Activated CD8-positive, alpha-beta T cell treated with anti-CD3 and anti-CD28 coated beads for 36 hours (primary cell): ENCODE measurements at regions not wholly inside any gene's neighbourhood (a gene's known extent, or its start where the extent isn't known, plus 50 kb on each side); places are given as distances from the start of the nearest gene placed in this dataset.

Experiments
- ATAC-seq: fragments of 200-7000 bp; cut with Tn5 transposase; one replicate; pipeline ENCODE4 v1.10.0; 2021; ENCODE audit warnings: mild to moderate bottlenecking, moderate library complexity
- CTCF ChIA-PET: fragments of 350-600 bp; sonication (Branson Sonifier 250); formaldehyde crosslinking; loops from one replicate; lab custom pipeline; 2021; ENCODE audit warnings: antibody characterized with exemption; lab: Charles Lee
- POLR2A ChIA-PET: fragments of 350-600 bp; sonication (Branson Sonifier 250); formaldehyde crosslinking; loops from one replicate; lab custom pipeline; 2021; ENCODE audit warnings: antibody characterized with exemption; lab: Charles Lee
- DNase-seq: peaks from one replicate; pipeline ENCODE4 v3.0.0-alpha.2; 2020
- H3K27ac Mint-ChIP-seq: one replicate; pipeline ENCODE4 v1.8.0; 2021; ENCODE audit warnings: mild to moderate bottlenecking, mixed read lengths
- H3K27me3 Mint-ChIP-seq: one replicate; pipeline ENCODE4 v1.8.0; 2021; ENCODE audit warnings: mixed read lengths
- H3K36me3 Mint-ChIP-seq: one replicate; pipeline ENCODE4 v1.8.0; 2021; ENCODE audit warnings: low read depth, mixed read lengths
- H3K4me1 Mint-ChIP-seq: one replicate; pipeline ENCODE4 v1.8.0; 2021; ENCODE audit warnings: low read depth, mixed read lengths
- H3K4me3 Mint-ChIP-seq: one replicate; pipeline ENCODE4 v1.8.0; 2021; ENCODE audit warnings: mild to moderate bottlenecking, moderate library complexity, mixed read lengths
- H3K9me3 Mint-ChIP-seq: one replicate; pipeline ENCODE4 v1.8.0; 2021; ENCODE audit warnings: mixed read lengths
- intact Hi-C: fragments of 100-400 bp; cut with micrococcal nuclease; formaldehyde crosslinking; loops from one replicate; pipeline ENCODE4 v1.10.0; 2022
- TF ChIP-seq, protein P1 (sequence below): fragments of 200-600 bp; IDR thresholded peaks from one replicate; pipeline ENCODE4 v1.8.0; 2022; ENCODE audit warnings: antibody characterized with exemption, mild to moderate bottlenecking

DNA sequence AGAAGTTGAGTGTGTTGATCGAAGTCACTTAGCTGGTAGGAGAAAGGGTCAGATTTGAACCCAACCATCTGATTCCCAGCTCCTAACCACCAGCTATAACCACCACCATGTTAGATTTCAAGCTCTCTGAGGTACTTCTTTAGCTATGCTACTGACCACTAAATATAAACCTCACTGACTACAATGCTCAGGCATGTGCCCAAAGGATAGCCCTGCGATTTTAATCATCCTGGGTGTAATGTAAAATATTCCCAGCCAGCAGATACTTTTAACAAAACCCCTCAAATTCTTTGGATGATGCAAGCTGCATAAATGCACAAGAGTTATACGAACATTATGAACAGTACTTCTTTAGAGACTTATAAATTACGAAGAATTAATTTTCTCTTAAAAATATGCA, 115.2 kb upstream of the TSC22D2 start:
- Mint-ChIP-seq H3K9me3 (no peaks in the 10 kb centered on the region), H3K4me3 (no peak overlapping the region), H3K4me1 (no peaks in the 10 kb centered on the region), H3K36me3 (no peaks in the 10 kb centered on the region), H3K27ac (no peak overlapping the region), H3K27me3 (peaks cover 25% of the 10 kb centered on the region)
- ChIA-PET POLR2A (interaction anchor here (1.2 kb wide), 1 partner anchor 117 kb away, joined by 5 read pairs; no protein-coding TSS in a partner anchor), CTCF (interaction anchor here (0.8 to 1.5 kb wide), 4 partner anchors 10 to 203 kb away, joined by 3 to 4 read pairs (median 3); no protein-coding TSS in a partner anchor)
- TF ChIP-seq, protein P1, sequence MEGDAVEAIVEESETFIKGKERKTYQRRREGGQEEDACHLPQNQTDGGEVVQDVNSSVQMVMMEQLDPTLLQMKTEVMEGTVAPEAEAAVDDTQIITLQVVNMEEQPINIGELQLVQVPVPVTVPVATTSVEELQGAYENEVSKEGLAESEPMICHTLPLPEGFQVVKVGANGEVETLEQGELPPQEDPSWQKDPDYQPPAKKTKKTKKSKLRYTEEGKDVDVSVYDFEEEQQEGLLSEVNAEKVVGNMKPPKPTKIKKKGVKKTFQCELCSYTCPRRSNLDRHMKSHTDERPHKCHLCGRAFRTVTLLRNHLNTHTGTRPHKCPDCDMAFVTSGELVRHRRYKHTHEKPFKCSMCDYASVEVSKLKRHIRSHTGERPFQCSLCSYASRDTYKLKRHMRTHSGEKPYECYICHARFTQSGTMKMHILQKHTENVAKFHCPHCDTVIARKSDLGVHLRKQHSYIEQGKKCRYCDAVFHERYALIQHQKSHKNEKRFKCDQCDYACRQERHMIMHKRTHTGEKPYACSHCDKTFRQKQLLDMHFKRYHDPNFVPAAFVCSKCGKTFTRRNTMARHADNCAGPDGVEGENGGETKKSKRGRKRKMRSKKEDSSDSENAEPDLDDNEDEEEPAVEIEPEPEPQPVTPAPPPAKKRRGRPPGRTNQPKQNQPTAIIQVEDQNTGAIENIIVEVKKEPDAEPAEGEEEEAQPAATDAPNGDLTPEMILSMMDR, result no peak
- ATAC-seq, result no peak
- no peak for DNase-seq
- intact Hi-C loops, result no loop called here

DNA sequence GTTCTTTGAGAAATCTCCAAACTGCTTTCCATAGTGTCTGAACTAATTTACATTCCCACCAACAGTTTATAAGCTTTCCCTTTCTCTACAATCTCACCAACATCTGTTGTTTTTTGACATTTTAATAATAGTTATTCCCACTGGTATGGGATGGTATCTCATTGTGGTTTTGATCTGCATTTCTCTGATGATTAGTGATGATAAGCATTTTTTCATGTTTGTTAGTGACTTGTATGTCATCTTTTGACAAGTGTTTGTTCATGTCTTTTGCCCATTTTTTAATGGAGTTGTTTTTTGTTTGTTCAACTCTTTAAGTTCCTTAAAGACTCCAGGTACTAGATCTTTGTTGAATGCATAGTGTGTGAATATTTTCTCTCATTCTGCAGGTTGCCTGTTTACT, 116.6 kb upstream of the TSC22D2 start:
- H3K4me1 Mint-ChIP-seq, result peaks cover 2% of the 10 kb centered on the region
- peaks cover 27% of the 10 kb centered on the region for H3K27me3 Mint-ChIP-seq
- intact Hi-C loops, result no loop called here
- TF ChIP-seq, protein P1, result no peak
- H3K27ac Mint-ChIP-seq, result no peak overlapping the region
- H3K4me3 Mint-ChIP-seq, result no peak overlapping the region
- ChIA-PET CTCF (no interaction called here), POLR2A (no interaction called here)
- no peak for ATAC-seq
- H3K36me3 Mint-ChIP-seq, result no peaks in the 10 kb centered on the region
- DNase-seq, result no peak
- H3K9me3 Mint-ChIP-seq, result no peaks in the 10 kb centered on the region

DNA sequence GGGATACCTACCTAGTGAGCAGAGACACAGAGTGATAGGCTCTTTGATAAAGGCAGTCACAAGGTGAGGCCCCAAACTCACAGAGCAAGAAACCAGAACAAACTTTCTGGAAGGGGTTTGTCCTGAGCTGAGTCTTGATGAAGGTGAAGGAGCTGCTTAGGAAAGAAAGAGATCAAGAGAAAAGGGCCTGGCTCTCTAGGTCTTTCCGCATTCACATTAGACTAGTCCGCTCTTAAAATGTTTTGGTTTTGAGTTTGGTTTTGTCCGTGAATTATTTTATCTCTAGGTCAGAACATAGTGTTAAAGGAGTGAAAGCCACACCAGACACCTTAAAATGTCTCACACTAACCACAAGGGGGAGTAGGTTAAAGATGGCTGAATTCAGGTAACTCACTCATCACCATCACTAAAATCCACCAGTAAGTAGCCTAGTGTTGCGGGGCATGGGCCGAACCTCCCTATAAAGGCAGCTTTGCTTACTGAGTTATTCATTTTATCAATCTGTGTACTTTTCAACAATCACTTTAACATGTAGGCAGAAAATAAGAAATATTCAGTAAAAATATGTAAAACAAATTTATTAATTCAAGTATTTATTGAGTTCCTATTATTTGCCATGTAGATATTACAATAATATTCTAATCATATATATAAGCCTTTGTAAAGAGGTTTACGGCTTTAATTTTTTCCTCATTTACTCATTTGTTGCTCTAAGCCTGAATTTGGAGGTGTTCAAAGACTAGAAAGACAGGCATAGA, 121.5 kb upstream of the TSC22D2 start:
- Mint-ChIP-seq H3K4me1 (peaks cover 3% of the 10 kb centered on the region), H3K27ac (no peak overlapping the region), H3K27me3 (peaks cover 19% of the 10 kb centered on the region), H3K36me3 (no peaks in the 10 kb centered on the region), H3K9me3 (no peaks in the 10 kb centered on the region), H3K4me3 (no peak overlapping the region)
- DNase-seq (peak; percentile 3), ATAC-seq (peak; percentile 74)
- TF ChIP-seq, protein P1, result peak; percentile 56
- ChIA-PET POLR2A (interaction anchor here (1.2 kb wide), 1 partner anchor 123 kb away, joined by 3 read pairs; no protein-coding TSS in a partner anchor), CTCF (interaction anchor here (0.6 to 2.7 kb wide), 20 partner anchors 9 to 299 kb away, joined by 3 to 25 read pairs (median 4); no protein-coding TSS in a partner anchor)
- intact Hi-C loops, result loop anchor here (1.0 kb wide), 1 partner anchor 209 kb away; no protein-coding TSS in a partner anchor

DNA sequence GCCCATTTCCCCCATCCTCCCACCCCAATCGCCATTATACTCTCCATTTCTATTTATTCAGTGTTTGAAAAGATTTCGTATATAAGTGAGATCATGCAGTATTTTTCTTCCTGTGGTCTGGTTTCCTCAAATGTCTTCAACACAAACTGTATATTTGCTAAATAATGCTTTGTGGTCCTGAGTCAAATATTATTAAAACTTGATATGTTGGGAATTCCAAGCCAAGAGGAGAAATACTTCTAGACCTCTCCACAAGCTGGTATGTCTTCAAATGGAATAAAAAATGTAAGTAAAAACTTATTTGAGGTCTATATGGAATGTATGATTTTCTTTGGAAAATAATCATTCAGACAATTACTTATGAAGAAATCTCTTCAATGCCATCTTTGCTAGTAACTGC, 122.5 kb upstream of the TSC22D2 start:
- Mint-ChIP-seq H3K27ac (no peak overlapping the region), H3K36me3 (no peaks in the 10 kb centered on the region), H3K4me1 (peaks cover 3% of the 10 kb centered on the region), H3K9me3 (no peaks in the 10 kb centered on the region), H3K27me3 (peaks cover 19% of the 10 kb centered on the region), H3K4me3 (no peak overlapping the region)
- DNase-seq (no peak), ATAC-seq (no peak)
- ChIA-PET CTCF (interaction anchor here (1.0 to 2.7 kb wide), 10 partner anchors 10 to 298 kb away, joined by 3 to 25 read pairs (median 5); no protein-coding TSS in a partner anchor), POLR2A (no interaction called here)
- intact Hi-C loops, result no loop called here
- TF ChIP-seq, protein P1, result no peak

DNA sequence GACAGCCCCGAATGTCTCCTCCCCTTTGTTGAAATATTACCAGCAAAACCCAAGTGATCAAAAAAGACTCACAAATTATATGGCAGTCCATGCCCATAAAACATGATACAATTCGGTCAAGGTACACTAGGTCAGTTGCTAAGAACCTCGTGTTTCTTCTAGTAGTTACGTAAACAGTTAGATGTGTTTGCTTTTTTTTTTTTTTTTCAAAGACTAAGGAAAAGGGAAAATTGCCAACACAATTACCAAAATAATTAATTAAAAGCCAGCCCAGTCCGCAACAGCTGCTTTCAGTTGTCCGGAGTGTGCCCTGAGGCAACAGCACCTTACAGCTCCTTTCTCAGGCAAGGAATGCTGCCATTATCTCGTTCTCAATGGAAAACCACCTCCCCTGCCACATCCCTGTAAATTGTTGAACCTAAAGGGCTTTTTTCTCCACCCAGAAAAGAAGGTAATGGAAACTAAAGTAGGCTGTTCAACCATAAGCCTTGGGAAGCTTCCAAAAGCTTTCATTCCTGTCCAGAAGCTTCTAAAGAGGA, 129.2 kb upstream of the TSC22D2 start:
- Mint-ChIP-seq H3K4me3 (no peak overlapping the region), H3K27ac (no peak overlapping the region), H3K36me3 (no peaks in the 10 kb centered on the region), H3K9me3 (no peaks in the 10 kb centered on the region), H3K27me3 (peaks cover 17% of the 10 kb centered on the region), H3K4me1 (no peaks in the 10 kb centered on the region)
- intact Hi-C loops, result no loop called here
- ChIA-PET CTCF (interaction anchor here (1.2 to 1.5 kb wide), 2 partner anchors 8 to 210 kb away, joined by 3 to 5 read pairs; no protein-coding TSS in a partner anchor), POLR2A (no interaction called here)
- DNase-seq (no peak), ATAC-seq (no peak)
- TF ChIP-seq, protein P1, result no peak
